Pancreas (tissue), 10 donors: ENCODE measurements at regions not wholly inside any gene's neighbourhood (a gene's known extent, or its start where the extent isn't known, plus 50 kb on each side); places are given as distances from the start of the nearest gene placed in this dataset.
A peak's percentile ranks its signal among the peaks of the same experiment; 100 is the strongest.

ENCODE experiments used
- ATAC-seq, 4 donors: fragments of 200-7000 bp; cut with Tn5 transposase; one replicate each; pipeline versions ENCODE4 v1.8.0 to v1.9.1; 2020; ENCODE audit warnings: mild to moderate bottlenecking in 4 of 4, moderate library complexity in 4 of 4
- DNase-seq, 6 donors: peaks; one replicate each; pipeline ENCODE4 v3.0.0-alpha.2; 2020
- FAIRE-seq: peaks from 2 replicates; lab custom pipeline; 2012; peaks lifted over from hg19 to GRCh38; lab: Jason Lieb, UNC
- H3K27ac ChIP-seq, 4 donors: fragments of 200-600 bp; sonication (generic); 1 replicate in 3 of 4; 2 replicates in 1 of 4; pipeline versions ENCODE4 v1.5.0 to v1.8.0; 2020
- H3K27me3 ChIP-seq, 4 donors: fragments of 200-600 bp; one replicate each; pipeline ENCODE4 v1.8.0; 2021
- H3K36me3 ChIP-seq, 3 donors: fragments of 200-600 bp; sonication (generic) in 1 of 3; one replicate each; pipeline versions ENCODE4 v1.5.0 to v1.8.0; 2020 to 2021
- H3K4me1 ChIP-seq, 3 donors: fragments of 200-600 bp; one replicate each; pipeline ENCODE4 v1.8.0; 2021
- H3K4me3 ChIP-seq, 4 donors: fragments of 200-600 bp; sonication (generic) in 2 of 4; one replicate each; pipeline versions ENCODE4 v1.5.0 to v1.8.0; 2020 to 2021
- H3K9me3 ChIP-seq, 4 donors: fragments of 200-600 bp; one replicate each; pipeline ENCODE4 v1.8.0; 2021
- CTCF ChIP-seq, 4 donors: fragments of 200-600 bp; sonication (generic) in 3 of 4; IDR thresholded peaks; one replicate each; pipeline versions ENCODE4 v1.5.0 to v1.8.0; 2021; ENCODE audit warnings: antibody characterized with exemption in 4 of 4
- WGBS, 2 donors: extraction: QIAGEN DNeasy Blood & Tissue Kit; methylation state at CpG; one replicate each; pipeline ENCODE4 v1.1.7; 2013; 5-methylcytosine and 5-hydroxymethylcytosine counted together
- intact Hi-C, 3 donors: fragments of 100-400 bp; cut with DNase I; formaldehyde crosslinking; loops; one replicate each; pipeline versions ENCODE4 v1.11.1 to v1.14.2; 2022
- donor health status: healthy with polysubstance abuse.
- donor health status: DM: no; HTN: no; CAD: no; lungs with moderate emphysema.
- donor health status: DM: no; HTN: no; CAD: no.
- donor health status: control.
- donor health status: control.
- donor health status: Bipolar disorder and iron deficiency.
- donor health status: DM: yes; HTN: yes; CAD: no.
- donor health status: DM: no; HTN: no; CAD: no.
- donor health status: DM: no; HTN: no; CAD: no.
- donor health status: DM: yes; HTN: yes; CAD: no.

- DNase-seq (peak in 1 of 6 donors; percentile 30), ATAC-seq (no peak), FAIRE-seq (no peak)
- TF ChIP-seq CTCF (IDR thresholded peaks at IDR 0.05), result no peak
- intact Hi-C loops, result no loop called here
- Histone ChIP-seq H3K27me3 (no peaks in the 10 kb centered on the region), H3K36me3 (no peaks in the 10 kb centered on the region), H3K4me1 (no peaks in the 10 kb centered on the region), H3K9me3 (no peaks in the 10 kb centered on the region), H3K4me3 (no peak overlapping the region), H3K27ac (no peak overlapping the region)
- WGBS, 2 donors, result 64 to 65% methylated on average over 6 of the region's 6 CpGs
These were observed 342.1 kb upstream of the COBL start for GRCh38 chr7:51658684-51659083.

DNA sequence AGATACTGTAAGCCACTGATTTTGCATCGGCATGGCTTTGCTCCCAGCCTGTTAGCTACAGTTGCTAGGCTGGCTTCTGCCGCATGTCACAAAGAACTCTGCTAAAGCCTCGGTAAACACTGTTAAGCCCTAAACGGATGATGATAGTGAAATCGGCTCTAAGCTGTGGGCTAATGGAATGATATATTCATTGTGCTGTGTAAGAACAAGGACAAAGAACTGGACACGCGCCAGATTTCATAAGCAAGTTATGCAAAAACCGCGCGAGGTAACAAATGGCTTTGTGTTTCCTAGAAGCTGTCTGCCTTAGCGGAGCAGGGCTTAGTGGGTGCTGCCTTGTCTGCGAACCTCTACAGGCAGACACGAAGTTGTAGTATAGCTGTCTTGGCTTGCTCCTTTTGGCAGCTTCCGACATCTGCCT is 331.3 kb upstream of the COBL start:
- FAIRE-seq, result no peak
- no peak for DNase-seq
- H3K36me3 ChIP-seq, result no peaks in the 10 kb centered on the region
- 10 to 12% methylated on average over 14 of the region's 14 CpGs for WGBS, 2 donors
- H3K9me3 ChIP-seq, result no peaks in the 10 kb centered on the region
- H3K27me3 ChIP-seq, result no peaks in the 10 kb centered on the region
- intact Hi-C loops, result no loop called here
- ATAC-seq, result peak in 3 of 4 donors; percentile 25 to 71 (median 56)
- TF ChIP-seq CTCF (IDR thresholded peaks at IDR 0.05), result no peak
- no peak overlapping the region for H3K27ac ChIP-seq
- H3K4me3 ChIP-seq, result no peak overlapping the region
- H3K4me1 ChIP-seq, result no peaks in the 10 kb centered on the region

DNA sequence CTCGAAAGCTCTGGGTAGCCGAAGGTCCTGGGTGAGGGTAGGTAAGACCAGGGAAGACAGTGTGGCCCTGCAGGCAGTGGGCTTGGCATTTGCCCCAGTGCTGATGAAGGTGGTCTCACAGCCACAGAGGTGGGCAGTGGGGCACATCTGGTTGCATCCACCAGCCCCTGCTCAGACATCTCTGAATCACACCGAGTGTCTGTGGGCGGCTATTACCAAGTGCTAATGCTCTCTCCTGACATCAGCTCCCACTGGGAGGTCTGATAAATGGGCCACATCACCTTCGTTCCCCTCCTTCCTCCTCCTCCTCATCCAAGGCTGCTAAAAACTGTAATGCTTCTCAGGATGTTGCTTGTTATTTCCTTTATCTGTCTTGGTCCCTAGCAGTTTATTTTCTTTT is 330.9 kb upstream of the COBL start:
- H3K27ac ChIP-seq, result no peak overlapping the region
- no peaks in the 10 kb centered on the region for H3K9me3 ChIP-seq
- no peaks in the 10 kb centered on the region for H3K4me1 ChIP-seq
- FAIRE-seq (no peak), DNase-seq (peak in 1 of 6 donors; percentile 30), ATAC-seq (no peak)
- intact Hi-C loops, result no loop called here
- no peak overlapping the region for H3K4me3 ChIP-seq
- H3K27me3 ChIP-seq, result no peaks in the 10 kb centered on the region
- 31 to 41% methylated on average over 5 of the region's 5 CpGs for WGBS, 2 donors
- no peaks in the 10 kb centered on the region for H3K36me3 ChIP-seq
- TF ChIP-seq CTCF (IDR thresholded peaks at IDR 0.05), result no peak

DNA sequence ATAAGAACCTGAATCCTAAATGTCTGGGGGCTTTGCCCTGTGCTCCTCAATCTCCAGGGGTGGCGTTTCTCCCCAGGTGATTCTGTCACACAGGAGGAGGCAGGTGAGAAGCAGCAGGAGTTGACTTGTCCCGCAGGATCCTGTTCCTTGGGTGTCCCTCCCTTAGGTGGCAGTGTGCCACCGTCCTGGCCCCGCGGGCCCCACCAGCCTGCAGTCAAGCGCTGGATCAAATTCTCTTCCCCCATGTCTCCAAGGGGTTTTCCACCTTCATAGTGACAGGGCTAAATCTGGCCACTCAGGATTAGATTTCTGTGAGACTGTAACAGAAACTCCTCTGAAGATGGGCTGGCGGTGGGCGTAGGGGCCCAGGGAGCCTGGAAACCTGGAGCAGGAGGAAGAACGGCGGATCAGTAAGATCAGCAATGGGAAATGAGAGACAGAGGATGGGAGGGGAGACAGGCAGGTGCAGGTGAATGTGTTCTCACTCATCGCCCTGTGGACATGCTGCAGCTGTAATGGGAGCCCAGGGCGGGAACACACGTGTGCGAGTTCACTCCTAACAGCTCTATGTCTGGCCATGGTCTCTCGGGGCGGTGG is 329.2 kb upstream of the COBL start:
- ATAC-seq, result no peak
- no peak for TF ChIP-seq CTCF (IDR thresholded peaks at IDR 0.05)
- intact Hi-C loops, result no loop called here
- no peak for DNase-seq
- Histone ChIP-seq H3K27ac (no peak overlapping the region), H3K4me3 (no peak overlapping the region), H3K4me1 (no peaks in the 10 kb centered on the region), H3K36me3 (no peaks in the 10 kb centered on the region), H3K27me3 (no peaks in the 10 kb centered on the region), H3K9me3 (no peaks in the 10 kb centered on the region)
- 77 to 85% methylated on average over 16 of the region's 16 CpGs for WGBS, 2 donors
- no peak for FAIRE-seq

- intact Hi-C loops, result no loop called here
- Histone ChIP-seq H3K9me3 (no peaks in the 10 kb centered on the region), H3K4me3 (no peak overlapping the region), H3K4me1 (no peaks in the 10 kb centered on the region), H3K27ac (no peak overlapping the region), H3K36me3 (no peaks in the 10 kb centered on the region), H3K27me3 (no peaks in the 10 kb centered on the region)
- FAIRE-seq, result no peak
- TF ChIP-seq CTCF (IDR thresholded peaks at IDR 0.05), result no peak
- 36 to 38% methylated on average over 11 of the region's 11 CpGs for WGBS, 2 donors
- no peak for ATAC-seq
- no peak for DNase-seq
These were observed 328.6 kb upstream of the COBL start for GRCh38 chr7:51645255-51645654.
